GM18520 (cell line): ENCODE measurements at regions not wholly inside any gene's neighbourhood (a gene's known extent, or its start where the extent isn't known, plus 50 kb on each side); places are given as distances from the start of the nearest gene placed in this dataset.
"Not testable (repeated sequence)": the region's sequence is repeated elsewhere in the genome, so short reads cannot be mapped to it uniquely, and the experiment has no call there.

ENCODE experiments used
- ATAC-seq: cut with Tn5 transposase; IDR thresholded peaks from one replicate; pipeline ENCODE4 v1.9.1; 2021; ENCODE audit not compliant: unreplicated experiment

- not testable (repeated sequence) for ATAC-seq
Measured at GRCh38 chr10:94124147-94124546, 130.4 kb downstream of the PLCE1 start.

DNA sequence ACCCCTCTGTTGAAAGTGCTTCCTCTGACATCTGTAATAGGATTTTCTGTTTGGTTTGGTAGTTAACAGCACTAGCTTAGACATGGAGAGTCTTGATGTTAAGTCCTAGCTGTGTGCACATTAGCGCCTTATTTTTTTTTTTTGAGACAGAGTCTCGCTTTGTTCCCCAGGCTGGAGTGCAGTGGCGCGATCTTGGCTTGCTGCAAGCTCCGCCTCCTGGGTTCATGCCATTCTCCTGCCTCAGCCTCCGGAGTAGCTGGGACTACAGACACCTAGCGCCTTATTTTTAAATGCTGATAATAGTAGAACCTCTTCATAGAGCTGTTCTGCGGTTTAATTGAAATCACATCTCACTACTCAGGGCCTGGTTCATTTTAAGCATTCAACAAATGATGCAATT, 131.5 kb downstream of the PLCE1 start:
- ATAC-seq: not testable (repeated sequence)

DNA sequence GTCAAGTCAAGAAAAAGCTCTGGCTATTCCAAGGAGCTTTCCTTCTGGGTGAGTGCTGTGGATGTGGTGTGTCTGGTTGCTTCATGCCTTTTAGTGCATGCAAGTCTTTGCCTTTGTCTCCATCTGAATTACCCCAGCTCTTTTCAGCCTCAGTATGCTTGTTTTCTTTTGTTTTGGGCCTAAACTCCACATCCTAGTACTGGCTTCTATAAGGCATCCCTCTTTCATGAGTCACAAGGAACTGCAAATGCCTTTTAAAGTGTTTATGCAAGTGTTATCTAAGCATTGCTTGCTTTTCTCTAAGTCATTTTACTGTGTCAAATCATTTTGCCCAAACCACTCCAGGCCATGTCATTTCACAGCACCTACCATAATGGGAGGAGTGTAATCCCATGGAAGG, 132.1 kb downstream of the PLCE1 start:
- no peak for ATAC-seq

DNA sequence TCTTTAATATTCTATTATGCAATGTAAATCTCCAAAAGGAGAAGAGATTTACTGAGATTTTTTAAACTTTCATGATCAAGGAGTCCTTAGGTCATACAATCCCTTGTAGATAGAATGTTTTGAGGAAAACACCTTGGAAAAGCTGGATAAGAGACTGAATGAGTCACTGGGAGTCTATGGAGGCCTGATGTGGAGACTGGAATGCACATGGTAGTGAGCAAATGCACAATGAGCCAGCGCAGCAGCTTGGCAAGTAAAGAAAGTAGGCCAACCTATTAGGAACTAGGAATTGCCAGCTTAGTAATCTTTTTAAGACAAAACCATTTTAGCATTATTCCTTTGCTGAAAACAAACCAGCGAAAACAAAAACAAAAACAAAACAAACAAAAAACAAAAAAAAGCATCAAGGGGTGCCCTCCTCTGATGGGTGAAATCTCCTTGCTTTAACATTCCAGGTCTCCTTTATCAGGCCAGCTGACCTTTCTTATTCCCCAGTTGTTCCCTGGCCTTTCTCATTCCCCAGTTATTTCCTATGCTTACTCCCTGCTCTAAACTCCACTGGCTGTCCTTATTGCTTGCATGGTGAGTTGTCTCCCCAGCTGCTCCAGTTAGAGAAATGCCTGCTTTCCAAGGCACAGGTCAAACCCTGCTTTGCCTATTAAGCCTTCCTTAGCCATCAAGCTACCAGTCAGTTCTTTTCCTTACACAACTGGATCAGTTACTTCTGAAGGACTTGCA, 135.8 kb downstream of the PLCE1 start:
- no peak for ATAC-seq

DNA sequence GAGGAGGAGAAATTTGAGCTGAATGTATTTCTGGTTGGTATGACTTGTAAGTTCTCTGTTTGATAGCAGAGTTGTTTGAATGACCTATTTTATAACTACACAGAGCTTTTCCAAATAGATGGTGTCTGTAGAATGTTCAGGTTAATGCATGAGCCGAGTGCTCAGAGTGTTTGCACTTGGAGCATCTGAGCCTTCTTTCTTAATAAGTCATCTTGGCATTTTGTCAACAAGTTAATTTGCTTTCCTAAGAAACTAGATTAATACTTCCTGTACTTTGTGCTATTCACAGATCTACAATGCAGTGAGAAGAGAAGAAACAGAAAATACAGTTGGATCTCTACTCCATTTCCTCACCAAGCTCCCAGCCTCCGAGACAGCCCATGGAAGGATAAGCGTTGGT, 138.2 kb downstream of the PLCE1 start:
- no peak for ATAC-seq

DNA sequence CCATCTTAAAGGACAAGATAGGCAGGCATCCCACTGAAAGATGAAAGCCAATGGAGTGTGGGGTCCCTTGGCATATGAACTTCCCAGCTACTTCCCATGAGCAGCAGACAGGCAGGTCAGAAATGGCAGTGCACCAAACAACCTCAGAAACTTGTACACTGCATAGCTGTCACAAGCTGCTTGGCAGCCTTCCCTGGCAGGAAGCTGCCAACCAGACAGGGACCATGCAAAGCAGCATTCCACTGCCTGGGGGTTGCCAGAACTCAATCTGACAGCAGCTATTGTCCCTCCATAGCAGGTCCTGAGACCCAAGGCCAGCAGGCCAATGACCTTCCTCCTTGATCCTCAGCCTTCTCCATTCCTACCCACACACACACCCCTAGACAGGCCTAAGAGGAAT, 139.5 kb downstream of the PLCE1 start:
- ATAC-seq: no peak

GRCh38 chr10:94137747-94138146, 144.0 kb downstream of the PLCE1 start:
- no peak for ATAC-seq

DNA sequence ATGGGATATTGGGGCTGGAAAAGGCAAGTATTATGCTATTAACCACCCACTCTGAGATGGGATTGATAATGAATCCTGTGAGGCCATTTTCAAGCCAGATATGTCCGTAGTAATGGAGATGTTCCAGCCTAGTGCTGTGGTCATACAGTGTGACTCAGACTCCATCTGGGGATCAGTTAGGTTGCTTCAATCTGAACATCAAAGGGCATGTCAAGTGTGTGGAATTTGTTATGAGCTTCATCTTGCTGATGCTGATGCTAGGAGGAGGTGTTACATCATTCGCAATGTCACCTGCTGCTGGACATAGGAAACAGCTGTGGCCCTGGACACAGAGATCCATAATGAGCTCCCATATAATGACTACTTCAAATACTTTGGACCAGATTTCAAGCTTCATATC, 144.7 kb downstream of the PLCE1 start:
- ATAC-seq: no peak

DNA sequence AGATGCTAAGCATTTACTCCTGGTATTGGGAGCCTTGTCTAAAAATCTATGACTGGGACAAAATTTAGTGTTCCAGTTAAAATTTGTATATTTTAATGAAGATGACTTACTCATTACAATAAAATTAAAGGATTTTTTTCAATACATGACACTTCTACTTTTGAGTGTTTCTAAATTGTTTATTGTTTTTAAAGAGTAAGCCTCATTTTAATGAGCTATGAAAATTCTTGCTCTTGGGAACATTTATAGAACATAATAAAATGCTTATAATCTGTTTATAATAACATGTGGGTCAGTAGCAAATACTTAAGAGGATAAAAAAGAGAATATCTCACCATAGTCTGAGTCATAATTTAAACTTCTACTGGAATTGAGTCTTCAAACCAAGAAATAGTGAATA, 149.5 kb downstream of the PLCE1 start:
- ATAC-seq: no peak

DNA sequence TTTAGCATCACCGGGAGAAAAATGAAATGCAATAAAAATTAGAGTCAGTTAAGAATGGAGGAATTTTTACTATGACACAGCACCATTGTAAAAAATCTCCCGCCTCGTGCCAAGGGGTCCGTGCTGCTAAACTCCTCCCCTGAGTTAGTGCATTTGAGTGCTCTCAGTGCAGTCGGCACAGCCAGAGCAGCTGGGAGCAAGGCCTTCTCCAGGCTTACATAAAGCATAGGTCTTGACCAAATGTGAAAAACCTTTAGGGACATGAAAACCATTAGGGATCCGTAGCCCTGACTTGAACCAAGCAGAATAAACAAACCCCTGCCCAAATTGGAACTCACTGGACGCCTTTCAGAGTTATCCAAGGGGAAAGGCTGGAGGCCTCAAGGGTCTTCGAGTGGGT, 152.6 kb downstream of the PLCE1 start:
- no peak for ATAC-seq

- ATAC-seq: no peak
Measured at GRCh38 chr10:94146746-94147145, 153.0 kb downstream of the PLCE1 start.

GRCh38 chr10:94149702-94150101, 156.0 kb downstream of the PLCE1 start:
- no peak for ATAC-seq

- no peak for ATAC-seq
Measured at GRCh38 chr10:94150541-94151184, 156.9 kb downstream of the PLCE1 start.

DNA sequence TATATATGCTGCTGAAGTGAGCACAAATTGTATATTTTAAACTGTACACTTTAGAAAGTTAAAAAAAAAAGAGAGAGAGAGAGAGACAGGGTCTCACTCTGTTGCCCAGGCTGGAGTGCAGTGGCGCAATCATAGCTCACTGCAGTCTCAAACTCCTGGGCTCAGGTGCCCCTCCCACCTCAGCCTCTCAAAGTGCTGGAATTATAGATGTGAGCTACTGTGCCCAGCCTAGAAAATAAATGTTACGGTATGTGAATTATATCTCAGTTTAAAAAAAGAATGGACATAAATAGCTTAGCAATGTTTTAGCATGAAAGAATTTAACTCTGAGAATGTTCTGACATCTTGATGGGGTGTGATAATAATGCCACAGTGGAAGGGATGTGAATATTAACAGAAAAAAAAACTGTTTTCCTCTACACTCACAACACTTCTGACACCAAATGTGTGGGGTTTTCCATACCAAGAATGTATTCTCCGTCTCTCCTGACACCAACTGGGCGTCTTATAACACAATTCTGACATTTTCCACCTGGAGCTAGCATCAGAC, 162.1 kb downstream of the PLCE1 start:
- no peak for ATAC-seq

DNA sequence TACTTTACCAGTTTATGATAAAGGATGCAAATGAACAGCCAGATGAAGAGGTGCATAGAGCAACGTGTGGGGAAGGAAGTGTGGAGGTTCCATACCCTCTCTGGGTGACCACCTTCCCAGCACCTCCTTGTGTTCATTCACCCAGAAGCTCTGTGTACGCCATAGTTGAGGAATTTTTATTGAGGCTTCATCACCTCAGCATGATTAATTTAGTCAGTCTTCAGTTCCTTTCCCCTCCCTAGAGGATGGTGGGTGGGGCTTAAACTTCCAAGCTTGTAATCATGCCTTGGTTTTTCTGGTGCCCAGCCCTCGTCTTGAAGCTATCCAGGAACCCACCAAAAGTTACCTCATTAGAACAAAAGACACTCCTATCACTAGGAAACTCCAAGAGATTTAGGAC, 162.7 kb downstream of the PLCE1 start:
- no peak for ATAC-seq

DNA sequence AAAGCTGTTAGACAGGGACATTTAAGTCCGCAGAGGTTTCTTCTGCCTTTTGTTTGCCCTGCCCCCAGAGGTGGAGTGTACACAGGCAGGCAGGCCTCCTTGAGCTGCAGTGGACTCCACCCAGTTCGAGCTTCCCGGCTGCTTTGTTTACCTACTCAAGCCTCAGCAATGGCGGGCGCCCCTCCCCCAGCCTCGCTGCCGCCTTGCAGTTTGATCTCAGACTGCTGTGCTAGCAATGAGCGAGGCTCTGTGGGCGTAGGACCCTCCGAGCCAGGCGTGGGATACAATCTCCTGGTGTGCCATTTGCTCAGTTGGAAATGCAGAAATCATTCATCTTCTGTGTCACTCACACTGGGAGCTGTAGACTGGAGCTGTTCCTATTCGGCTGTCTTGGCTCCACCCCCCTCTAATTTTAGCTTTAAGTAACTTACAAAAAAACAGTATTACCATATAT, 171.5 kb downstream of the PLCE1 start:
- not testable (repeated sequence) for ATAC-seq

DNA sequence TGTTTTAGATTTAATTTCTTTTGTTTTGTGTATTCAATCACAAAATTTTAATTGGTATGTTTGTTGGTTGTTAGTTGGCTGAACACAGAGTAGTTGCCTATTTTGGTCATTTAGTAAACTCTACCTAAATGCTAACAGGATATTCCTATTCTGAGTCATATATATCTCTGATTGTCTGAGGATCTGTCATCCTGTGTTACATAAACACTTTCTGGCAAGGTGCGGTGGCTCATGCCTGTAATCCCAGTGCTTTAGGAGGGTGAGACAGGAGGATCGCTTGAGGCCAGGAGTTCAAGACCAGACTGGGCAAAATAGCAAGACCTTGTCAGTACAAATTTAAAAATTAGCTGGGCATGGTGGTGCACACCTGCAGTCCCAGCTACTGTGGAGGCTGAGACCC, 178.6 kb downstream of the PLCE1 start:
- no peak for ATAC-seq

- ATAC-seq: no peak
Measured at GRCh38 chr10:94173594-94173993, 179.9 kb downstream of the PLCE1 start.

DNA sequence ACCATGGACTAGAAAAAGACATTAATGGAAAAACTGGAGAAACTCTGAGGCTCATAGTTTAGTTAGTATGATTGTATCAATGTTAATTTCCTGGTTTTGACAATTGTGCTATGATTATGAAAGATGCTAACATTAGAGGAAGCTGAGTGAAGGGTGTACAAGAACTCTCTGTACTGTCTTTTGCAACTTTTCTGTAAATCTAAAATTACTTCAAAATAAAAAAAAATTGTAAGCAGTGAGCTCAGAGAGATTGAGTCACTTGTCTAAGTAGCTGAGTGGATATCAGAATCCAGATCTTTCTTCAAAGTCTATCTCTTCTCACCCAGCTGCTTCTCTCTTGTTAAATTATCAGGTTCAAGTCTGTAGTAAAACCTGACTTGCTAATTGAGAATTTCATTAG, 181.1 kb downstream of the PLCE1 start:
- no peak for ATAC-seq

DNA sequence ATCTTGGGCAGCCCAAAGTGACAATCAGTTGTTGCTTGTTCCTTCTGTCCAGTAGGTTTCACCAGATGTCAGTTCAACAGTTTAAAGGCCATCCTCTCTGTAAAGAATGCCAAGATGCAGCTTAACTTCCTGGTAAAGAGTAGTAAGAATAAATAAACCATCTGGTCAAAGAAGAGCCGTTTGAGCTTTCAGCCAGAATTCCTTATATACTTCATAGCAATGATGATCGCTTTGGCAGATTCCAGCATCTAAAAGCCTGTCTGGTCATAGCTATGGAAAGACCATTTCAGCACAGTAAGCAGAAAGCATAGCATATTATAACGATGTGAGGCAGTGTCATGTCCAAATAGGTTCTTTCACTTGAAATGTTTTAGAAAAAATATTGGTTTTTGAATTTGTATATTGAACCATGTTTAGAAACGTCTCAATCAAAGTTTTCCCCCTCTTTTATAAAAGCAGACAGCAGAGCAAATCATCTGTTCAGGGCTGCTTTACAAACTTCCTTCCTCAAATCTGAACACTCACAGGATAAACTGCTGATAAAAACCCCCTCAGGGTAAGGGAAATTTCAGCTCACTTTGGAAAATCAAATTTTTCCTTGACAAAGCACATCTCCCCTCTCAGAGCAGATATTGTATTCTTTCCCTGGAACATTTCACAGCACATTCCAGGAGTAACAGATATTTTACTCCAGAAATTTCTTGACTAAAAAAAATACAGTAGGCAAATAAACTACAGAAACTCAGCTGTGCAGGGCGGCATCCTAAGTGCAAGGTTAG, 184.1 kb downstream of the NOC3L start:
- no peak for ATAC-seq

- no peak for ATAC-seq
Measured at GRCh38 chr10:94180576-94180975, 182.2 kb downstream of the NOC3L start.
